ENCODE measurements at regions not wholly inside any gene's neighbourhood (a gene's known extent, or its start where the extent isn't known, plus 50 kb on each side); places are given as distances from the start of the nearest gene placed in this dataset.
A peak's percentile ranks its signal among the peaks of the same experiment; 100 is the strongest.

- no peak for DNase-seq
Observed at GRCh38 chr5:82417776-82418607, 139.8 kb upstream of the RPS23 start.

GRCh38 chr5:82416512-82416911 lies 138.4 kb upstream of the RPS23 start:
- no peak for DNase-seq

GRCh38 chr5:82414041-82414388 lies 135.9 kb upstream of the RPS23 start:
- DNase-seq = no peak

- no peak for DNase-seq
Observed at GRCh38 chr5:82413302-82414040, 135.3 kb upstream of the RPS23 start.

GRCh38 chr5:82408033-82408432 lies 129.9 kb upstream of the RPS23 start:
- no peak for DNase-seq

GRCh38 chr5:82406205-82406773 lies 128.1 kb upstream of the RPS23 start:
- DNase-seq = no peak

GRCh38 chr5:82405618-82406204 lies 127.6 kb upstream of the RPS23 start:
- no peak for DNase-seq

GRCh38 chr5:82405161-82405560 lies 127.0 kb upstream of the RPS23 start:
- no peak for DNase-seq

GRCh38 chr5:82404382-82404945 lies 126.3 kb upstream of the RPS23 start:
- no peak for DNase-seq

- peak; percentile 7 for DNase-seq
Observed at GRCh38 chr5:82403724-82404123, 125.6 kb upstream of the RPS23 start.

GRCh38 chr5:82403026-82403425 lies 124.9 kb upstream of the RPS23 start:
- no peak for DNase-seq

GRCh38 chr5:82399111-82399510 lies 121.0 kb upstream of the RPS23 start:
- no peak for DNase-seq

GRCh38 chr5:82397741-82398320 lies 119.7 kb upstream of the RPS23 start:
- DNase-seq = no peak

- DNase-seq = peak; percentile 56
Observed at GRCh38 chr5:82396871-82397514, 118.8 kb upstream of the RPS23 start.

- no peak for DNase-seq
Observed at GRCh38 chr5:82396396-82396795, 118.2 kb upstream of the RPS23 start.

- no peak for DNase-seq
Observed at GRCh38 chr5:82393951-82394350, 115.8 kb upstream of the RPS23 start.

GRCh38 chr5:82390088-82390487 lies 111.9 kb upstream of the RPS23 start:
- DNase-seq = no peak

GRCh38 chr5:82389347-82389746 lies 111.2 kb upstream of the RPS23 start:
- DNase-seq = no peak

- no peak for DNase-seq
Observed at GRCh38 chr5:82388181-82388580, 110.0 kb upstream of the RPS23 start.

GRCh38 chr5:82387819-82388166 lies 109.6 kb upstream of the RPS23 start:
- no peak for DNase-seq

- DNase-seq = peak; percentile 7
Observed at GRCh38 chr5:82387001-82387818, 109.1 kb upstream of the RPS23 start.

GRCh38 chr5:82386576-82386975 lies 108.4 kb upstream of the RPS23 start:
- no peak for DNase-seq

Data from NCI-H82 (cell line).